ENCODE measurements at regions not wholly inside any gene's neighbourhood (a gene's known extent, or its start where the extent isn't known, plus 50 kb on each side); places are given as distances from the start of the nearest gene placed in this dataset.

DNA sequence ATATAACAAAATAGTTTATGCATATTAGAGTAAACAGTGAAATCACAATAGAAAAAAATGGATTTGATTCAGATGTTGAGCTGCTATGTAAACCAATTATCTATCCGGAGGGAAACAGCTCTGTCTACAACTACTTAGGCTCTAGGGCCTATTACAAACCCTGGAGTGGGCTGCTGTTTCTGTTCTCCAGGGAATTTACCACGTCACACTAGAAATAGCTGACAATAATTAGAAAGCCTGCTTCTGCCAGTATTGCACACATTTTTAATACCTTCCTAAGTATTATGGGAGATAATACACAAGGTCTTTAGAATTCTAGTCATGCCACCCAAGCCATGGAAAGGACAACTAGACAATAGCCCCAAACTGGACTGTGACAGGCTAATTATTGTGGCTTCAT lies 411.1 kb downstream of the FIGN start:
- H3K27me3 ChIP-seq (ENCODE audit: control insufficient read depth, insufficient read depth, low read length), result no peaks in the 10 kb centered on the region
- TF ChIP-seq, protein P1, sequence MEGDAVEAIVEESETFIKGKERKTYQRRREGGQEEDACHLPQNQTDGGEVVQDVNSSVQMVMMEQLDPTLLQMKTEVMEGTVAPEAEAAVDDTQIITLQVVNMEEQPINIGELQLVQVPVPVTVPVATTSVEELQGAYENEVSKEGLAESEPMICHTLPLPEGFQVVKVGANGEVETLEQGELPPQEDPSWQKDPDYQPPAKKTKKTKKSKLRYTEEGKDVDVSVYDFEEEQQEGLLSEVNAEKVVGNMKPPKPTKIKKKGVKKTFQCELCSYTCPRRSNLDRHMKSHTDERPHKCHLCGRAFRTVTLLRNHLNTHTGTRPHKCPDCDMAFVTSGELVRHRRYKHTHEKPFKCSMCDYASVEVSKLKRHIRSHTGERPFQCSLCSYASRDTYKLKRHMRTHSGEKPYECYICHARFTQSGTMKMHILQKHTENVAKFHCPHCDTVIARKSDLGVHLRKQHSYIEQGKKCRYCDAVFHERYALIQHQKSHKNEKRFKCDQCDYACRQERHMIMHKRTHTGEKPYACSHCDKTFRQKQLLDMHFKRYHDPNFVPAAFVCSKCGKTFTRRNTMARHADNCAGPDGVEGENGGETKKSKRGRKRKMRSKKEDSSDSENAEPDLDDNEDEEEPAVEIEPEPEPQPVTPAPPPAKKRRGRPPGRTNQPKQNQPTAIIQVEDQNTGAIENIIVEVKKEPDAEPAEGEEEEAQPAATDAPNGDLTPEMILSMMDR (IDR thresholded peaks at IDR 0.05; ENCODE audit: insufficient read depth, low read length, poor library complexity, severe bottlenecking), result no peak

DNA sequence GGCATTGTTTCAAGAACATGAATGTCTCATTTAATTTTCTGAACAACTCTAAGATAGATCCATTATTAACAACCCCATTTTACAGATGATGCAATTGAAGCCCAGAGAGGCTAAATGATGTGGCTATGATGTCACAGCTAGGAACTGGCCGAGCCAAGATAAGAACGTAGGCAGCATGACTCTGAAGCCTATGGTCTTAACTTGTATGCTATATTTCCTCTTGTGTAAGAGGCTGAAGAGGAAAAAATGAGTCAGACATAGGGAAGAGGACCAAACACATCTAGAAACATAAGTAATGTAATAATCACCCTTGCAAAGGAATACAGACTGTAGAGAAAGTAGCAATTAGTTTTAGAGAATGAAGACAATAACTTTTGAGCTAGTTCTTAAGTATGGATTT lies 416.8 kb downstream of the FIGN start:
- TF ChIP-seq, protein P1 (IDR thresholded peaks at IDR 0.05; ENCODE audit: insufficient read depth, low read length, poor library complexity, severe bottlenecking), result no peak
- Histone ChIP-seq H3K36me3 (ENCODE audit: control insufficient read depth, insufficient read depth, low read length) (no peaks in the 10 kb centered on the region), H3K4me3 (ENCODE audit: low read depth, low read length) (no peak overlapping the region), H3K27me3 (ENCODE audit: control insufficient read depth, insufficient read depth, low read length) (no peaks in the 10 kb centered on the region)
- no peak for DNase-seq (ENCODE audit: low read depth)

More for the DNA sequence above, 411.1 kb downstream of the FIGN start:
- no peak overlapping the region for H3K4me3 ChIP-seq (ENCODE audit: low read depth, low read length)
- H3K36me3 ChIP-seq (ENCODE audit: control insufficient read depth, insufficient read depth, low read length), result no peaks in the 10 kb centered on the region
- no peak for DNase-seq (ENCODE audit: low read depth)

DNA sequence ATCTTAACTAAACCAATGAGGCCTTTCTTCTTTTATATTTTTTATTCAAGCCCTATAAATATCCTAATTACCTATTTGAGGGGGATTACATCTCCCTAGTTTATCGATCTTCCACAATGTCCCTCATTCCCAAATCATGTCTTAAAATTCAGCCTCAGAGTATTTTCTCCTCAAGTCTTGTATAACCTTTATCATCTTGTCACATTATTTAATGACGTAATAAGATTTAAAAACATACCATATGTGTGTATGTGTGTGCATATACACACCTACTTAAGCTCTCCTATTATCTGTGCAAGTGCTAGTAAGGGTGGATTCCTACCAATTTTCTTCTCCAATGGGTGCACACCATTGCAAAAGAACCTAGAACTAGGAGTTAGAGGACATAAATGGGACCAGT lies 421.1 kb downstream of the FIGN start:
- TF ChIP-seq, protein P1 (IDR thresholded peaks at IDR 0.05; ENCODE audit: insufficient read depth, low read length, poor library complexity, severe bottlenecking), result no peak
- Histone ChIP-seq H3K36me3 (ENCODE audit: control insufficient read depth, insufficient read depth, low read length) (no peaks in the 10 kb centered on the region), H3K27me3 (ENCODE audit: control insufficient read depth, insufficient read depth, low read length) (no peaks in the 10 kb centered on the region), H3K4me3 (ENCODE audit: low read depth, low read length) (no peak overlapping the region)
- DNase-seq (ENCODE audit: low read depth), result no peak

DNA sequence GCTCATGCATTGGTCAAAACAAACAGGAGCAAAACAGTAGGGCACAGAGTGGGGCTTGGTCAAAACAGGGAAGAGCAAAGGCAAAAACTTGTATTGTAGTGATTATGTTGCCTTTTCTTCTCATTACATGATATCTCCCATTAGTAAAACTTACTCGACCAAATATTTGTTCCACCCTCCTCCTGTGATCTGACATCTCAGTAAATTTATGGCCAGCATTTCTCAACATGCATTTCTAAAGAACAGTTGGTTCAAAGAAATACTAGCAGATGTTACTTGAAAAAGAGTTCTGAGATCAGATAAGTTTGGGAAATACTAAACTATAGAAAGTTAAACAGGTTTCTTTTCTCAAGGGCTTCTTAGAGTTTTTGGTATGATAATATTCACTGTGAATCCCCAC lies 423.1 kb downstream of the FIGN start:
- TF ChIP-seq, protein P1 (IDR thresholded peaks at IDR 0.05; ENCODE audit: insufficient read depth, low read length, poor library complexity, severe bottlenecking), result no peak
- no peaks in the 10 kb centered on the region for H3K27me3 ChIP-seq (ENCODE audit: control insufficient read depth, insufficient read depth, low read length)

DNA sequence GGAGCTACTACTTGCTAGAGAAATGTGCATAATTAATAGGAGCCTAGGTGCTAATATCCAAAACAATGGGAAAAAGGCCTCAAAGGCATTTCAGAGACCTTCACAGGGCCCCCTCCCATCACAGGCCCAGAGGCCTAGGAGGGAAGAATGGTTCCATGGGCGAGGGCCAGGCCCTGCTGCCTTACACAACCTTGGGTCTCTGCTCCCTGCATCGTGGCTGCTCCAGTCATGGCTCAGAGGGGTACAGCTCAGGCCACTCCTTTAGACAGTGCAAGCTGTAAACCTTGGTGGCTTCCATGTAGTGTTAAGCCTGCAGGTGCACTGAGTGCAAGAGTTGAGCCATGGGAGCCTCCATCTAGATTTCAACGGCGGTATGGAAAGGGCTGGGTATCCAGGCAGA lies 429.2 kb downstream of the FIGN start:
- H3K4me3 ChIP-seq (ENCODE audit: low read depth, low read length), result no peak overlapping the region
- TF ChIP-seq, protein P1 (IDR thresholded peaks at IDR 0.05; ENCODE audit: insufficient read depth, low read length, poor library complexity, severe bottlenecking), result no peak
- no peaks in the 10 kb centered on the region for H3K36me3 ChIP-seq (ENCODE audit: control insufficient read depth, insufficient read depth, low read length)
- DNase-seq (ENCODE audit: low read depth), result no peak
- H3K27me3 ChIP-seq (ENCODE audit: control insufficient read depth, insufficient read depth, low read length), result no peaks in the 10 kb centered on the region

More for the DNA sequence above, 423.1 kb downstream of the FIGN start:
- Histone ChIP-seq H3K4me3 (ENCODE audit: low read depth, low read length) (no peak overlapping the region), H3K36me3 (ENCODE audit: control insufficient read depth, insufficient read depth, low read length) (no peaks in the 10 kb centered on the region)
- no peak for DNase-seq (ENCODE audit: low read depth)

DNA sequence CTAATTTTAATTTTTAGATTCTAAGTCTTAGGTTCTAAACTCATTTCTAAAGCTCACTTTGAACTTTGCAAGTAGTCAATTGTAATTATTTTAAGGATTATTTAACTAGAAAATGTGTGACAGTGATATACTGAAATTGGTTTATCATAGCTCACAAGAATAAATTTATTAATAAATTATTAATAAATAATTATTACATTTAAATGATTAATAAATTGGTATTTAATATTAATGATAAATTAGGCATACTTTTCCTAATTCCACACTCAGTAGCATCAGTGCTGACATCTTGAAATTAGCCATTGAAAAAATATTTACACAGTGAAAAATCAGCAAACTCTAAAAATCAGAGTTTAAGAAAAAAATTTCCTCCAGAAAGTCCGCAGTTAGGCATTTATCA lies 433.7 kb downstream of the FIGN start:
- TF ChIP-seq, protein P1 (IDR thresholded peaks at IDR 0.05; ENCODE audit: insufficient read depth, low read length, poor library complexity, severe bottlenecking), result no peak
- no peak for DNase-seq (ENCODE audit: low read depth)

More for the DNA sequence above, 433.7 kb downstream of the FIGN start:
- Histone ChIP-seq H3K4me3 (ENCODE audit: low read depth, low read length) (no peak overlapping the region), H3K27me3 (ENCODE audit: control insufficient read depth, insufficient read depth, low read length) (no peaks in the 10 kb centered on the region), H3K36me3 (ENCODE audit: control insufficient read depth, insufficient read depth, low read length) (no peaks in the 10 kb centered on the region)

Measured in kidney epithelial cell (primary cell).